NOMO-1 treated with DMSO at 0.1 percent for 48 hours (cell line): ENCODE measurements at regions not wholly inside any gene's neighbourhood (a gene's known extent, or its start where the extent isn't known, plus 50 kb on each side); places are given as distances from the start of the nearest gene placed in this dataset.
"Not testable (repeated sequence)": the region's sequence is repeated elsewhere in the genome, so short reads cannot be mapped to it uniquely, and the experiment has no call there.

Source experiments
- DNase-seq: peaks from one replicate; lab custom pipeline; 2025; ENCODE audit not compliant: unreplicated experiment; lab: John Stamatoyannopoulos, UW

DNA sequence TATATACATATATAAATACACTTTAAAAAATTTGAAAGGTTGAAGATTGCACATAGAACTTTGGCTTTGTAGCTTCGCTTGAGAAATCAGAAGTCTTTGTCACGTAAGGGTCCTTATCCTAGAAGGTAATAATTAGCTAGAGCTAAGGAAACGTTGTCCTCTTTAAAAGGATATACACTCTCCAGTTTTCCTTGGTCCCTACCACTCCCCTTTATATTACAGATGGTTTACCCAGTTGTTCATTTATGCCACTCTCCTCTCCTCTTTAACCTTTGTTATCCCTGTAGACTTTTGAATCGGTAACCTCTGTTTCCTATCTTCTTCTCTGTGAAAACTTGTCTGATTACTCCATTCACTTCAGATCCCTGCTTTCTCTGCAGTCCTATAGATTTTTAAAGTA is 1101.0 kb upstream of the SEMA6A start:
- no peak for DNase-seq

- no peak for DNase-seq
Measured at GRCh38 chr5:117671551-117671950, 1096.9 kb upstream of the SEMA6A start.

DNA sequence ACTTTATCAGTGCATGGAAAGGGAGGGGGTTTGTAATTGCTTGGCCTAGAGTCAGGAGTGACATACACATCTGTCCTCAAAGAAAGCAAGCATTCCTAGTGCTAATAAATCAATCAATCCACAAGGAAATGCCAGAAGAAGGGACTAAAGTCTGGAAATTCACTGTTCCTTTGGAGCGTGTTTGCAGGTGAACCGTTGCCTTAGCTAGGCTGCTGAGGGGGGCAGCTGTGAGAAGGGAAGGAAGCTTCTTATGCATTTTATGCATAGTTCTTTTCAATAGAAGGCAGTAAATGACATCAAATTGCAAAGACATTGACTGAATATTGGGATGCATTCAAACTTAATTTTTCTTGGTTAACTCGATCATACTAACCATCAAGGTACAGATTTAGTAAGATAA is 1092.5 kb upstream of the SEMA6A start:
- DNase-seq: no peak

DNA sequence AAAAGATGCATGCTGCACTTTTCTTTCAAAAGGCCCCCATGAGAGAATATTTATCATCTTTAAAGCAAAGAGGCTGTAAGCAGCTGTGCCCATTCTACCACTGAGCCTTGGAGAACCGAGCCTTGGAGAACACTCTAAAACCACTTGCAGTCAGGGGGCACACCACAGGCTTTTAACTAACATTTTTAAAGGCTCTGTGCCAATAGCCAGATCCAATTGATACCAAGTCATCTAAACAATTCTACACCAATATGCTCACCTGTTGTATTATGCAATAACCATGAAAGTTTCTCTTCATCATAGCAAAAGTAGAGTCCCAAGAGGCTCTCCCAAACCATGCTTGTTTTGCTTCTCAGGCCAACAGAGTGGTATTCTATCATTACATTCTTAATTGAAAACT is 1090.5 kb upstream of the SEMA6A start:
- no peak for DNase-seq

DNA sequence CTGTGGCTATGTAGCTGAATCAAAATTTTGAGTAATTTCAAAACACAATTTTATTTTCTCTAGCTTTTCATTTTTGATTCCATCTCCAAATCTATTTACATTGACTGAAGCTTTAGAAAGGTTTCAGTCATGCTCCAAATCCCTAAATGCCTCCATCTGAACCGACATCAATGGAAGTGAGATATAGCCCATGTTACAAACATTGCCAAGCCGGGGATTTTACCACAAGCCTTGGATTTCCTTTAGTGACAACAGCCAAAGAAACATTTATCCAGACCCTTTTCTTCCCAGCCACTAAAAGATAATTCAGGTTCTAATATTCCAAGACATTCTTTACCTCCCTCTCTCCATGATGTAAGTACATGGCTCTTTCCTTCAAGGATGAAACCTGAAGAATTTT is 1087.7 kb upstream of the SEMA6A start:
- DNase-seq: no peak

DNA sequence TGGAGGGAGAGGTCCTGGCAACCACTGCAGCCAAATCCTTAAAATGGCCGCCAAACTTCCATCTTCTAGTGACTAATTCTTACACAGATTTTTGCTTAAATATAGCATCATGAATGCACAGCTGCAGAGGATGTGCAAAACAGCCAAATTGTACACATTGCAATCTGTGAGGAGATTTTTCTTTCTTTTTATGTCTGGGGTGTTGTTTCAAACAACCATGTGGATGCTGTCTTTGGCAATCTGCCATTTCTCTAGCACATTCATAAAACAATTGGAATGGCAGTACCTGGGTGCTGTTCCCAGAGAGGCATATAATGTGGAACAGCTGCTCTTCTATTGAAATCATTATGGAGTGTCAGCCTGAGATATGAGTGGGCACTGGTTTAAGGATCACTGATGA is 1082.9 kb upstream of the SEMA6A start:
- DNase-seq: no peak

- DNase-seq: no peak
Measured at GRCh38 chr5:117652958-117653280, 1078.3 kb upstream of the SEMA6A start.

DNA sequence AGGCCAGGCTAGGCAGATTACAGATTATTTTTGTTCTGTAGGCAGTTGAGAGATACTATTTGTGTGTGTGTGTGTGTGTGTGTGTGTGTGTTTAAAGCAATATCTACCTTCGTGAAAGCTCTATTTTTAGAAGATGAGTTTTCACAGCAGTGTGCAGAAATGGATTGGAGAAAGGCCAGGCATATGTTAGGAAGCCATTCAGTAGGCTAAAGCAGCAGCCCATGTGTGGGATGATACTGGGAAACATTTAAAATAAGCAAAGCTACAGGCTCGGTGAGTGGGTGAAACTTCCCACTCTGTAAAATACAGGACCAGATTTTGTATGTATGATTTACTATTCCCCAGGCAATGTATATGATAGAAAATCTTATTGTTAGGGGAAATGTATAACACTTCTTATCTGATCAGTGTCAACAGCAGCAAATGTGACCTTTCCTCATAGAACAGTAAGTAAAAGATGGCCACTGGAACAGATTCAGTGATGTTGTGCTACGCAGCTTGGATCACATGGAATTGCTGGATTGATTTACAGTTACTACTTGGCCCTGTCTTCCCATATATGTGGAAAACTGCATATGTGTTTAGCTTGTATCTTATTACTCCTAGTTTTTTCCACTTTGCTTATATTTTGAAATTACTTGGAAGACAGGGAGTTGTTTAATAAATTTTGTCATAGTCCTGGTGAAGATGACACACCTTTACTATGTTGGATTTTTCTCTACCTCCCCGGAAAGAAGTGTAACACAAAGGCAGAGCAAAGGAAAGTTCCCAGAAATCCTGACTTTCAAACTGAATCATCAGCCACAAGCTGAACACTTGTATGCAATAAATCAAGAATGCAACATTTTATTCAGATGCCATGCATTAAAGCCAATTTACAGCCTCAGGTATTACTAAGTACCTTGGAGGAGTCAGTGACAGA is 1077.7 kb upstream of the SEMA6A start:
- no peak for DNase-seq

DNA sequence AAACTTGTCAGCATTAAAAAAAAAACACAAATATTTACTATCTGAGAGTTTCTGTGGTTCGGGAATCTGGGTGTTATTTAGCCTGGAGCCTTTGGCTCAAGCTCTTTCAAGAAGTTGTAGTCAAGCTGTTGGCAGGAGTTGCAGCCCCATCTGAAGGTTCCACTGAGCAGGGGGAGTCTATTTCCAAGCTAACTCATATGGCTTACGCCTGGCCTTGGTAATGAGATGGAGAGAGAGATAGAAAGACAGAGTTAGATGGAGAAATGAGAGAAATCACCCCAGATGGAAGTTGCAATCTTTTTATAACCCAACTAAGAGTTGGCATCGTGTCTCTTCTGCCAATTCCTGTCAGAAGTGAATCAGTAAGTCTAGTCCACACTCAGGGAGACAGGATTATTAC is 1075.2 kb upstream of the SEMA6A start:
- no peak for DNase-seq

DNA sequence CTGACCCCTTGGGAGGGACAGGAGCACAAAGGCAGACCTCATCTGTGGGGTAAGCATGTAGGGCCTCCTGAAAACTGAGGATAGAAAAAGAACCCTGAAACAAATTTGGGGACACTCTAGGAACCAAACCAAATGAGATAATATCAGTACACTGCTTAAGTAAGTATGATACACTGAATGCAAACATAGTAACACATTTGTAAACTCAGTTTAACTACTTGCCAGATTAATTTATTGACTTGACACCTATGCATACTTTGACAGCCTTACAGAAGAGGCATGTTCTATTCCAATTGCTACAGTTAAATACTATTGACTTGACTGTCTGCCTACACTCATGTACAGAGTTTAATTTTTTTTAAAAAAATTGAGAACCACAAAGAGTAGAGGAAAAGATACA is 1070.8 kb upstream of the SEMA6A start:
- no peak for DNase-seq

DNA sequence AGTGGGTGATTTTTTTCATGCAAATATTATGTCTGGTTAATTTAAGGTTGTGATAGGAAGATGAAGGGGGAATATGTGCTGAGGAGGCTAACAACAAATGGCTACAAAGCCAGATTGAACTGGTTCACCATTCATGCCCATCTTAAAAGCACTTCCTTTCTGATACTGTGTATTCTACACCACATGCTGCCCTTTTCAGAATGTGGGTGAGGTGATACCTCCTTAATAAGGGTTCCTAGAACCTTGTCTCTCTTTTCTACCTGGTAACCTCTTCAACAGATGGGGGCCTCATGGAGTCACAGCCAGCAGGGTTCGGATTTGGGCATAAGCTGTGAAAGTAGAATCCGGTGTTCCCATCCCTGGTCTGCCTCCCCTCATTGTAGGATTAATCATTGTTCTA is 1064.0 kb upstream of the SEMA6A start:
- DNase-seq: no peak

DNA sequence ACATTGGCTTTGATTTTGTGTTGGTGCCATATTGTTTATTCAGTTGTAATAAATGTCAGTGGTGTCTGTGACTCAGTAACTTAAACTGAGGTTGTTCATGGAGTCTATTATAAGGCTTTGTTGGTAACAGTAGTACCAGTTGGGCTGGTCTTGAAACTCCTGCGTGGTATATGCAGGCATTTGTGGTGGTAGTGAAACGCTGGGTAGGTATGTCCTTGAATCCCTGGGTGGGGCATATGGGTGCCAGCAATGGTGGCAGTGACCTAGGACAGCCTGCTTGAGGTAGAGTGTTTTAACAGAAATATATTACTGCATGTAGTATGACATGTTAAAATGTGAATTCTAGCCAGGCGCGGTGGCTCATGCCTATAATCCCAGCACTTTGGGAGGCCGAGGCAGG is 1058.5 kb upstream of the SEMA6A start:
- DNase-seq: no peak

- DNase-seq: no peak
Measured at GRCh38 chr5:117624201-117624600, 1049.6 kb upstream of the SEMA6A start.

GRCh38 chr5:117623042-117623805 is 1048.6 kb upstream of the SEMA6A start:
- DNase-seq: no peak

- no peak for DNase-seq
Measured at GRCh38 chr5:117621921-117622320, 1047.3 kb upstream of the SEMA6A start.

DNA sequence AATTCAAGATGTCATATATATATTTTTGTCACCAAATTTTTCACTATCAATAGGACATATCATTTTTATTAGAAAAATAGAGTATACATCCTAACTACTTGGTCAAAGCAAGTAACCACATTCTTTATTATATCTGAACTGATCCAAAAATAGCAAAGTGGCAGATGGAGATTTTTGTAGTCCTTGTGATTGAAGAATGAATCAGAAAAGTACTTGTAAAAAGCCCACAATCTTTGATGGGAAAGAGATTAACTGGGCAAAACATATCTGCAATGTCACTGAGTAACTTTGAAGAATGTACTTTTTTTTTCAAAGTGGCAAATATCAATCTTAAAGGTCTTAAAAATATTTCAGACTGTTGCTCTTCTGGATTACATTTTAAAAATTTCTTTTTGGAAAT is 1040.6 kb upstream of the SEMA6A start:
- no peak for DNase-seq

DNA sequence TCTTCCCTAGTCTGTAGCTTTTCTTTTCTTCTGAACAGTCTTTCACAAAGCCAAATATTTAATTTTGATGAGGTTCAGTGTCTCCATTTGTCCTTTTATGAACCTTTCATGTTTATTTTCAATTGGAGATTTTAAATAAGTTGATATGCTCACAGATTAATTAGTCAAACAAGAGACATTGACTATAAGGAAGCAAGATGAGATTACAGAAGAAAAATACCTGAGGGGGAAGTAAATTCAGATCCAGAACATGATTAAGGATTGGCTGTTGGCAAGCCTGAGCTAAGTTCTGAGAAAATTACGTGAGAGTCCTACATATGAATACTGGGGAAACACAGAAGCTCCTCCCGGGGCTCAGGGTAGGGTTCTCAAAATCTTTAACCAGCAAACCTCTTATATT is 1039.8 kb upstream of the SEMA6A start:
- no peak for DNase-seq

- DNase-seq: no peak
Measured at GRCh38 chr5:117604845-117605244, 1030.2 kb upstream of the SEMA6A start.

DNA sequence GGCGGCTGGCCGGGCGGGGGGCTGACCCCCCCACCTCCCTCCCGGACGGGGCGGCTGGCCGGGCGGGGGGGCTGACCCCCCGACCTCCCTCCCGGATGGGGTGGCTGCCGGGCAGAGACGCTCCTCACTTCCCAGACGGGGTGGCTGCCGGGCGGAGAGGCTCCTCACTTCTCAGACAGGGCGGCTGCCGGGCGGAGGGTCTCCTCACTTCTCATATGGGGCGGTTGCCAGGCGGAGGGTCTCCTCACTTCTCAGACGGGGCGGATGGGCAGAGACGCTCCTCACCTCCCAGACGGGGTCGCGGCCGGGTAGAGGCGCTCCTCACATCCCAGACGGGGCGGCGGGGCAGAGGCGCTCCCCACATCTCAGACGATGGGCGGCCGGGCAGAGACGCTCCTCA is 1025.2 kb upstream of the SEMA6A start:
- not testable (repeated sequence) for DNase-seq

DNA sequence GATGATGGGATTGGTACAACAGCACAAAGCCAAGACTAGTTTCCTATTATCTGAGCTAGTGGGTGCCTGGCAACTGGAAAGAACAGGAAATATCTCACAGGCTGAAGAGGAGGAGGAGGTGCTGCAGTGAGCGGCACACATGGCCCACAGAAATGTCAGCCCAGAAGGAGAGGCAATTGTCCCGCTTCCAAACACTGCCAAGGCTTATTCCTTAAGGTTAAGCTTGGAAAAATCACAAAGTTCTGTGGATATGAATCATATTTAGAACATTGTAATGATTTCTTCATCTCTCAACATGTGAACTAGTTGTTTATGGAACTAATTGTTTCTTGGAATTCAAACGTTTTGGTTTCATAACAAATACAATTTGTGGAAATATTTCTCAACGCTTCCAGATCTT is 1019.5 kb upstream of the SEMA6A start:
- DNase-seq: no peak

DNA sequence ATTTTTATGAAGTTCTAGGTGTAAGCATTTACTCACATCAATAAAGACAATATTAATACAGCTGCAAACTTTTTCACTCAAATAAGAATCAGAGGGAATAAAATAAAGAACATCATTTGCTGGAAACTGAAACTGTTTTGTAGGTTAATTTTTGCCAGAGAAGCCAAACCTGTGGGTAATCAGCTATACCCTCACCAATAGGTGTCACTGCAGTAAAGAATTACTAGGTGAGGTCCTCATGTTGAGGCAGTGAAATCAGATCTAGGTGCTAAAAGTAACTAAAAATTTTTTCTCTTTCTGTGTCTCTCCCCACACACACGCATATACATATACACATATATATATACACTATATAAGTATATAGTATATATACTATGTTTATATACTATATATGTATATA is 1016.3 kb upstream of the SEMA6A start:
- DNase-seq: no peak

DNA sequence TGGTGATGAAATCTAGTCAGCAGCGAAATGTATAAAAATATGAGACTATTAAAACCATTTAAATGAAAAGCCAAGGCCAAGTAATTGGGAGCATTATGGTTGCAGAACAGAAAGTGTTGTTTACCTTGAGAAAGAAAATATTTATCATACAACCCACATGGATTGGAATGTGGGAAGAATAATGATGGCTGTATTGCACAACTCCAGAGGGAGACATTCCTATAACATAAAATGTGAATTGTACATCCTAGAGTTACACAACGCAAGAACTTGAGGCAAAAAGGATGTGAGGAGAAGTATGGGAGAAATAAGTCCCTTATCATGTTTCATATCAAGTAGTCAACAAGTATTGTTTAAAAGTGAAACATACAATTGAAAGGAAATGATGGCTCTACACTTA is 1014.0 kb upstream of the SEMA6A start:
- no peak for DNase-seq

- DNase-seq: no peak
Measured at GRCh38 chr5:117587111-117587510, 1012.5 kb upstream of the SEMA6A start.
